ENCODE measurements at regions not wholly inside any gene's neighbourhood (a gene's known extent, or its start where the extent isn't known, plus 50 kb on each side); places are given as distances from the start of the nearest gene placed in this dataset.

DNA sequence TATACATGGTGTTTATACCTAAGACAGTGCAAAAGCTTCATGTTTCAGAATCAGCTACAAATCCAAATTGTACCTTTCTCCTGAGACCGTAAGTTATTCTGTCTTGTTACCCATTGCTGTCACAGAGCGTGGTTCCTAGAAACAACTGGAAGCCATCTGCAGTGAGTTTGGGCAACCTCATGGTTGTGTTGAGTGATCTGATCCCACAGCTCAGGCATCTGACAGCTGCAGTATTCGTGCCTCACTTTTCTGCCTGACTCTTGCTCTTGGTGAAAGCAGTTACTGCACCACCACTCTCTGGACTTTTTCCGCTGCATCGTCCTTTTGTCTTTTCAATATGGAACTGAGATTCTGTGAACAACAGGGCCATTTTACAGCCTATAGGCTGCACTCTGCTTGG is 752.6 kb downstream of the MAFB start:
- no peak overlapping the region for H3K9ac ChIP-seq (replicated peaks in 1 of 4; ENCODE audit: extremely low read depth in 1 of 4, low read depth in 3 of 4, low read length in 3 of 4)
- DNase-seq (ENCODE audit: low read depth in 1 of 2, low spot score in 2 of 2) (no peak), FAIRE-seq (no peak)
- H3K14ac ChIP-seq (ENCODE audit: insufficient read length): no peak overlapping the region
- no peak overlapping the region for H3K23ac ChIP-seq (ENCODE audit: insufficient read length)
- no peak overlapping the region for H2BK5ac ChIP-seq (ENCODE audit: low read depth, low read length)
- H3K9me3 ChIP-seq (ENCODE audit: insufficient read depth in 2 of 2, low read depth in 1 of 2, low read length in 1 of 2): no peaks in the 10 kb centered on the region
- H3K79me2 ChIP-seq (ENCODE audit: control insufficient read depth in 1 of 2, insufficient read depth in 2 of 2, low read length in 2 of 2): no peaks in the 10 kb centered on the region
- H2BK12ac ChIP-seq (ENCODE audit: low read depth, low read length): no peak overlapping the region
- H2AK5ac ChIP-seq (ENCODE audit: low read depth, low read length): no peak overlapping the region
- no peak overlapping the region for H3K27ac ChIP-seq (ENCODE audit: low read depth, low read length)
- H3K4ac ChIP-seq (replicated peaks; ENCODE audit: insufficient read length, low read depth, low read length): no peak overlapping the region
- no peaks in the 10 kb centered on the region for H3K27me3 ChIP-seq (replicated peaks in 1 of 4; ENCODE audit: control insufficient read depth in 3 of 4, extremely low read depth in 1 of 4, insufficient read depth in 3 of 4, low read length in 3 of 4)
- 73% methylated on average over 5 of the region's 5 CpGs; no CpG with 5 or more reads in 1 of the 2 experiments for WGBS, 2 experiments (ENCODE audit: extremely low coverage in 1 of 2, insufficient coverage in 1 of 2, insufficient read length in 1 of 2, insufficient replicate concordance in 2 of 2, low coverage in 1 of 2, low lambda C conversion rate in 2 of 2, missing lambda C conversion rate in 1 of 2)
- POLR2A ChIA-PET (ENCODE audit: partially characterized antibody): no interaction called here
- TF ChIP-seq BRCA1 (IDR thresholded peaks at IDR 0.05; ENCODE audit: low read depth, low read length): no peak
- H3K18ac ChIP-seq (ENCODE audit: extremely low read depth, low read length): no peak overlapping the region
- no peak overlapping the region for H4K8ac ChIP-seq (ENCODE audit: extremely low read depth, insufficient read depth, low read length)
- no peak overlapping the region for H2BK120ac ChIP-seq (replicated peaks; ENCODE audit: low read depth, low read length)
- H3K4me3 ChIP-seq (ENCODE audit: extremely low read depth in 1 of 4, insufficient read depth in 2 of 4, low read depth in 3 of 4, low read length in 4 of 4): no peak overlapping the region
- no peak overlapping the region for H2AFZ ChIP-seq (ENCODE audit: low read length)
- CTCF ChIA-PET (ENCODE audit: partially characterized antibody): no interaction called here
- no peak overlapping the region for H3K4me2 ChIP-seq (ENCODE audit: insufficient read depth in 1 of 2, low read depth in 2 of 2, low read length in 2 of 2)
- H2BK15ac ChIP-seq (ENCODE audit: low read length): no peak overlapping the region
- H3K79me1 ChIP-seq (ENCODE audit: low read depth, low read length): no peaks in the 10 kb centered on the region
- no peaks in the 10 kb centered on the region for H3K4me1 ChIP-seq (replicated peaks in 1 of 4; ENCODE audit: control insufficient read depth in 3 of 4, insufficient read depth in 4 of 4, low read length in 3 of 4)
- no peaks in the 10 kb centered on the region for H3K36me3 ChIP-seq (ENCODE audit: control insufficient read depth in 2 of 4, insufficient read depth in 4 of 4, low read length in 3 of 4)
- no peaks in the 10 kb centered on the region for H4K20me1 ChIP-seq (replicated peaks in 1 of 2; ENCODE audit: control insufficient read depth in 1 of 2, insufficient read depth in 2 of 2, low read length in 2 of 2)
- H3K56ac ChIP-seq (replicated peaks; ENCODE audit: insufficient read length, low read depth, low read length): no peak overlapping the region
- no peak overlapping the region for H2BK20ac ChIP-seq (ENCODE audit: low read length)
- H3K23me2 ChIP-seq (ENCODE audit: low read depth, low read length): peaks cover 3% of the 10 kb centered on the region; the same call in 1 of the 2 replicates
- no peak overlapping the region for H4K91ac ChIP-seq (replicated peaks; ENCODE audit: insufficient read length, low read length)
- no peak overlapping the region for H4K5ac ChIP-seq (ENCODE audit: insufficient read length, low read depth, low read length)
